GM12878 (cell line): ENCODE measurements at regions not wholly inside any gene's neighbourhood (a gene's known extent, or its start where the extent isn't known, plus 50 kb on each side); places are given as distances from the start of the nearest gene placed in this dataset.

Source experiments
- ATAC-seq: fragments of 200-7000 bp; cut with Tn5 transposase; 3 replicates; pipeline ENCODE4 v1.9.1; 2020; ENCODE audit warnings: mild to moderate bottlenecking, moderate library complexity
- BruUV-seq: library from RNA; stranded (reverse); fragments of 400-500 nt; replicated peaks from 2 replicates; lab custom pipeline; 2021; lab: Mats Ljungman, UMichigan
- CTCF ChIA-PET: fragments of 300-600 bp; sonication (Branson Sonifier 250); formaldehyde crosslinking; extraction: SDS; loops from one replicate; lab custom pipeline; 2021; ENCODE audit warnings: inconsistent platforms; lab: Yijun Ruan, JAX
- POLR2A ChIA-PET: fragments of 350-600 bp; formaldehyde crosslinking; extraction: SDS; loops from one replicate; lab custom pipeline; 2021; ENCODE audit warnings: inconsistent platforms; lab: Charles Lee
- RAD21 ChIA-PET: fragments of 300-600 bp; sonication (Branson Sonifier 250); formaldehyde crosslinking; loops from one replicate; lab custom pipeline; 2023; ENCODE audit warnings: antibody characterized with exemption; ENCODE audit not compliant: unreplicated experiment; lab: Charles Lee
- SMC1A ChIA-PET: fragments of 300-600 bp; sonication (Branson Sonifier 250); formaldehyde crosslinking; loops from one replicate; lab custom pipeline; 2023; ENCODE audit not compliant: unreplicated experiment, uncharacterized antibody; lab: Charles Lee
- DNase-seq: peaks from one replicate; pipeline ENCODE4 v3.0.0-alpha.2; 2011; ENCODE audit warnings: low read depth, low spot score
- FAIRE-seq: peaks from 3 replicates; lab custom pipeline; 2011; peaks lifted over from hg19 to GRCh38; lab: Jason Lieb, UNC
- H2AFZ ChIP-seq: 2 replicates; pipeline ENCODE4 v1.6.0; 2011; ENCODE audit warnings: low read depth, low read length, control low read depth; ENCODE audit not compliant: control insufficient read depth
- H3K27ac ChIP-seq: 2 replicates; pipeline ENCODE4 v1.5.1; 2011; ENCODE audit warnings: control low read depth; ENCODE audit not compliant: control insufficient read depth, insufficient read depth
- H3K27me3 ChIP-seq, 2 experiments: replicated peaks in 1 of 2; 2 replicates each; pipeline versions ENCODE4 v1.6.0 to v1.6.1; 2011; ENCODE audit warnings: low read length in 1 of 2; ENCODE audit not compliant: control insufficient read depth in 2 of 2, insufficient read depth in 2 of 2
- H3K36me3 ChIP-seq, 2 experiments: 2 replicates each; pipeline ENCODE4 v1.5.1; 2011; ENCODE audit warnings: low read length in 1 of 2; ENCODE audit not compliant: control insufficient read depth in 2 of 2, insufficient read depth in 2 of 2
- H3K4me1 ChIP-seq: 2 replicates; pipeline ENCODE4 v1.6.1; 2011; ENCODE audit warnings: mild to moderate bottlenecking, low read length, moderate library complexity, mixed read lengths; ENCODE audit not compliant: control insufficient read depth, insufficient read depth
- H3K4me2 ChIP-seq: 2 replicates; pipeline ENCODE4 v1.6.0; 2011; ENCODE audit warnings: control low read depth; ENCODE audit not compliant: control insufficient read depth, insufficient read depth
- H3K4me3 ChIP-seq: fragments of 200-600 bp; sonication (generic); 2 replicates; pipeline ENCODE4 v1.5.1; 2016
- H3K79me2 ChIP-seq: 2 replicates; pipeline ENCODE4 v1.6.0; 2011; ENCODE audit warnings: low read length; ENCODE audit not compliant: control insufficient read depth, insufficient read depth
- H3K9ac ChIP-seq: 2 replicates; pipeline ENCODE4 v1.8.0; 2011; ENCODE audit warnings: low read length, control low read depth, mixed read lengths; ENCODE audit not compliant: control insufficient read depth, insufficient read depth
- H3K9me3 ChIP-seq: replicated peaks from 3 replicates; pipeline ENCODE4 v1.5.1; 2011; ENCODE audit warnings: mild to moderate bottlenecking, low read length; ENCODE audit not compliant: control insufficient read depth, insufficient read depth
- H4K20me1 ChIP-seq: 2 replicates; pipeline ENCODE4 v1.6.0; 2011; ENCODE audit not compliant: control insufficient read depth, insufficient read depth
- CBX3 ChIP-seq: fragments of 200-600 bp; sonication (generic); IDR thresholded peaks from 2 replicates; pipeline ENCODE4 v1.6.1; 2016; ENCODE audit warnings: low read depth, borderline replicate concordance
- DPF2 ChIP-seq: fragments of 450-650 bp; IDR thresholded peaks from 2 replicates; pipeline ENCODE4 v1.6.1; 2017; ENCODE audit warnings: mild to moderate bottlenecking
- E2F4 ChIP-seq: IDR thresholded peaks from 2 replicates; pipeline ENCODE4 v1.6.1; 2012; ENCODE audit warnings: low read depth, low read length, improper control_type of control experiment
- E2F8 ChIP-seq: fragments of 450-650 bp; IDR thresholded peaks from 2 replicates; pipeline ENCODE4 v1.6.1; 2018; ENCODE audit warnings: mild to moderate bottlenecking, low read depth, moderate library complexity; ENCODE audit not compliant: partially characterized antibody
- GATAD2B ChIP-seq: fragments of 450-650 bp; conservative IDR thresholded peaks from 2 replicates; pipeline ENCODE4 v1.6.1; 2017; ENCODE audit warnings: low read depth, mild to moderate bottlenecking, moderate library complexity
- HDAC2 ChIP-seq: fragments of 200-600 bp; sonication (generic); IDR thresholded peaks from 2 replicates; pipeline ENCODE4 v1.6.1; 2017
- HDGF ChIP-seq: fragments of 450-650 bp; IDR thresholded peaks from 2 replicates; pipeline ENCODE4 v1.6.1; 2016; ENCODE audit warnings: antibody characterized with exemption
- MEF2A ChIP-seq: IDR thresholded peaks from 2 replicates; pipeline ENCODE4 v1.6.1; 2011; ENCODE audit warnings: low read depth, mild to moderate bottlenecking, low read length, moderate library complexity; ENCODE audit not compliant: insufficient read depth
- PRDM15 ChIP-seq: fragments of 450-650 bp; formaldehyde crosslinking; IDR thresholded peaks from 2 replicates; pipeline ENCODE4 v1.4.0; 2020; ENCODE audit warnings: mild to moderate bottlenecking, moderate library complexity
- RFX5 ChIP-seq: IDR thresholded peaks from 2 replicates; pipeline ENCODE4 v1.6.1; 2011; ENCODE audit warnings: low read depth, low read length, improper control_type of control experiment
- ZBTB4 ChIP-seq: fragments of 450-650 bp; formaldehyde crosslinking; IDR thresholded peaks from 2 replicates; pipeline ENCODE4 v1.4.0; 2022; ENCODE audit warnings: mild to moderate bottlenecking, moderate library complexity
- ZNF217 ChIP-seq: fragments of 450-650 bp; IDR thresholded peaks from 2 replicates; pipeline ENCODE4 v1.6.1; 2017; ENCODE audit warnings: antibody characterized with exemption, mild to moderate bottlenecking
- WGBS: methylation state at CpG from one replicate; pipeline ENCODE4 v1.1.6; 2016; ENCODE audit warnings: low lambda C conversion rate; ENCODE audit not compliant: insufficient replicate concordance, insufficient coverage; ENCODE audit errors: missing lambda C conversion rate; 5-methylcytosine and 5-hydroxymethylcytosine counted together
- in situ Hi-C: fragments of 300-500 bp; cut with MboI; formaldehyde crosslinking; loops from 9 replicates; pipeline ENCODE4 v1.14.3; 2018; ENCODE audit warnings: mixed read lengths
- intact Hi-C: fragments of 100-400 bp; cut with micrococcal nuclease; formaldehyde crosslinking; loops from one replicate; pipeline ENCODE4 v1.14.2; 2022; ENCODE audit not compliant: unreplicated experiment

GRCh38 chr9:107067739-107068416 lies 204.9 kb downstream of the ZNF462 start:
- ChIA-PET CTCF (no interaction called here), SMC1A (interaction anchor here (0.7 to 1.1 kb wide), 3 partner anchors 9 to 82 kb away, joined by 3 read pairs; no protein-coding TSS in a partner anchor), RAD21 (no interaction called here), POLR2A (no interaction called here)
- Histone ChIP-seq H3K36me3 (no peaks in the 10 kb centered on the region), H3K4me2 (no peak overlapping the region), H2AFZ (no peak overlapping the region), H3K9me3 (no peaks in the 10 kb centered on the region; the same call in 2 of the 3 replicates), H3K79me2 (no peaks in the 10 kb centered on the region), H3K27me3 (no peaks in the 10 kb centered on the region; a peak in 1 of 4 replicates), H3K27ac (no peak overlapping the region), H3K4me1 (no peaks in the 10 kb centered on the region), H4K20me1 (no peaks in the 10 kb centered on the region), H3K4me3 (no peak overlapping the region), H3K9ac (no peak overlapping the region)
- FAIRE-seq (no peak), ATAC-seq (no peak), DNase-seq (no peak)
- intact Hi-C loops: no loop called here
- in situ Hi-C loops: no loop called here
- 19% methylated on average over 6 of the region's 6 CpGs for WGBS
- BruUV-seq: no TSS peak
- TF ChIP-seq RFX5 (no peak), ZBTB4 (CRISPR knock-in tag) (no peak), ZNF217 (no peak), PRDM15 (no peak), HDGF (no peak), DPF2 (no peak), E2F8 (no peak), HDAC2 (no peak), E2F4 (no peak), CBX3 (no peak), MEF2A (no peak), GATAD2B (no peak)
